HS-27A (cell line): ENCODE measurements at regions not wholly inside any gene's neighbourhood (a gene's known extent, or its start where the extent isn't known, plus 50 kb on each side); places are given as distances from the start of the nearest gene placed in this dataset.
"Not testable (repeated sequence)": the region's sequence is repeated elsewhere in the genome, so short reads cannot be mapped to it uniquely, and the experiment has no call there.

Experiments
- DNase-seq: peaks from one replicate; pipeline ENCODE4 v3.0.0-alpha.2; 2012; ENCODE audit warnings: low read depth, missing footprints

DNA sequence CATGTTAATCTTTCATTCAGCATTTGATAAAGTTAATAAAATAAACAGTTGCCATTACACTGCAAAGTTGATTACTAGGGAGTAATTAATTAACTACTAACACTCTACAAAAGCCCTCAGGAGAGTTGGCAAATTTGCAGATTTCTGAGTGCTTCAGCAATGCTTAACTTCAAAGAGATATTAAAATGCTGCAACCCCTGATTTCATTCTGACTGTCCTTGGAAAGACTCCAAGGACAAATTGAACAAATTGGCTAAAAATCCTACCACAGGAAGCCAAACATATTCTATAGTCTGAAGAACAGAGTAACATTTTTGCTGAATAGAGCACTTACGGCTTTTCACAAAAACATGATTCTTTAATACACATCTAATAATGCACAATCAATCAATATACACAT is 1543.0 kb downstream of the SLITRK5 start:
- no peak for DNase-seq

GRCh38 chr13:89215319-89215718 is 1544.1 kb downstream of the SLITRK5 start:
- not testable (repeated sequence) for DNase-seq

DNA sequence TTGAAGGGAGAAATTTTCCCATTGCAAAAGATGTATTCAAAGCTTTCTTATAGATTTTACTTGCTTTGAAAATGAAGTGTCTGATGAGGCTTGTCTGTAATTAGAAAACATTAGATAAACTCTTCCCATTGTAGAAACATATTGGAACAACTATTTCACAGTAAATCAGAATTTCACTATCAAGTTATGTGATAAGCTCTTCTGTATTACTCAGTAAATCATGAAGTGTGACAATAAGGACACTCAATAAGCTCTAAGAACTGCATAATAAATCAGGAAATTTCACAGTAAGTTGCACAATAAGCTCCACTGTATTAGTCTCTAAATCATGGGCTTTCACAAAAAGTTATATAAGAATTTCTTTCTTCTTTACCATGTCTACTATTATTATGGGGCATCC is 1546.6 kb downstream of the SLITRK5 start:
- DNase-seq = no peak

DNA sequence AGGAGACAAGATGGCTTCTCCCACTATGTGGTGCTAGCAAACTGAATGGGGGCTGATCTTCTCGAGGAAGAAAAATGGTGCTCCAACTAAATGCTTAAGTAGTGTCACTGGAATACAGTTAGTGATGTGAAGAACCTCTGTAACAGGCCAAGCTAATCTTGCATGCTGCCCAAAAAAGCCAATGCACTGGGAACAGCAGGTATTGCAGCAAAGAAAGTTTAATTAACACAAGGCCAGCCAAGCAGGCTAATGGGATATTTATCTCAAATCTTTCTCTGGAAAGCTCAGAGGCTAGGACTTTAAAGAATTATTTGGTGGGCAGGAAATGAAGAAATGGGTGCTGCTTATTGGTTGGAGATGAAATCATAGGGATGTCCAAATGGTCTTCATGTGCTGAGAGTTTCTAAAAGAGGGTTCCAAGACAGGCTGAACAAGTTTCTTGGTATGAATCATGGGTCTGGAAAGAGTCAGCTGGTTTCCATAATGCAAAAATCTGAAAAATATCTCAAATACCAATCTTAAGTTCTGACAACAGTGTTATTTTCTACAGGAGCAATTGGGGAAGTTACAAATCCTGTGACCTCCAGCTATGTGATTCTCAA is 1550.5 kb downstream of the SLITRK5 start:
- no peak for DNase-seq

GRCh38 chr13:89227356-89227755 is 1556.2 kb downstream of the SLITRK5 start:
- DNase-seq = no peak

GRCh38 chr13:89238496-89238895 is 1567.3 kb downstream of the SLITRK5 start:
- DNase-seq = no peak

DNA sequence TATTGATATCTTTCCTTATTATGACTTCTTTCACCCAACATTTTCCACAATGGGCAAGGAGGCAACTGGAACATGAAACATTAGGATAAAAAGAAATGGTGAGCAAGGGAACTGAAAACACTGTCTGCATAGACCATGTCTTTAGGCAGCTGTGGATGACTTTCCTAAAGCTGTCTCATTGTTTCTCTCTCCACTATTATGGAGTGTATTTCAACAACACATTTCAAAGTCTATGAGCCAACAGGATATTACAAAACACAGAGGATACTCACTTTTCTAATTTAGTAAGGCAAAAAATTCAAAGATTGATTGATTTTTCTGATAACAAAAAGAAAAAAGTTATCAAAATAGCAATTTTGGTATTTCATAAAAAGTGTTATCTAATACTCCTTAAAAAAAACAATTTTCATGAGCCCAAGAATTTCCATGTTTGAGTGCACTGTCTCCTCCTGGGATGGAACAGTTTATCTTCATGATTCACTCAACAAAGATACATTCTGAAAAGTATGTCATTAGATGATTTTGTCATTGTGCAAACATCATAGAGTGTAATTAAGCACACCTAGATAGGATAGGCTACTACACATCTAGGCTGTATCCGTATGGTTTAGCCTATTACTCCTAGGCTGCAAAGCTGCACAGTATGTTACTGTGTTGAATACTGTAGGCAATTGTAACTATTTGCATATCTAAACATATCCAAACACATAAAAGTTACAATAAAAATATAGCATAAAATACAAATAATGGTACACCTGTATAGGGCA is 1568.4 kb downstream of the SLITRK5 start:
- DNase-seq = no peak

DNA sequence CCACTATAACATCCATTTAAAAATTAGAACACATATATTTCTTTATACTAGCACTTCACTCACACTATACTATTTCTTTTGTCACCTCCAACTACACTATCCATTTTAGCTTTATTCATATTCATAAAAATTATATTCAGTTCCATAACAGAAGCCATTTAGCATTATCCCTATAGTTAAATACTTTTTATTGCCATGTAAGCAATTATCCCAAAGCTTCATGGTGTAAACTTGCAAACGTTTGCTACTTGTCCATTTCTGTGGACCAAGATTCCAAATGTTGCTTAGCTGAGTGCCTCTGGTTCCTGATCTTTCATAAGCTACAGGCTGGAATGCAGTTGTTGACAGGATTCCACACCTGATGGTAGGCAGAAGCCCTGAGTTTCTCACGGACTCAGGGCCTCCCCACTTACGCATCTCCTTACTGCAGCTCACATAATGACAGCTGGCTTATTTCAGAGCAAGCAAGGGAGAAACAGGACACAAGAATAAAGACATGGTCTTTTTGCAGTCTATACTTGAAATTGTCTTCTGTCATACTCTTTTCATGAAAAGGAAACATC is 1584.8 kb downstream of the SLITRK5 start:
- no peak for DNase-seq

- DNase-seq = no peak
Observed at GRCh38 chr13:89267734-89268133, 1596.6 kb downstream of the SLITRK5 start.

GRCh38 chr13:89269737-89270136 is 1598.6 kb downstream of the SLITRK5 start:
- DNase-seq = no peak

GRCh38 chr13:89270736-89271135 is 1599.6 kb downstream of the SLITRK5 start:
- no peak for DNase-seq

DNA sequence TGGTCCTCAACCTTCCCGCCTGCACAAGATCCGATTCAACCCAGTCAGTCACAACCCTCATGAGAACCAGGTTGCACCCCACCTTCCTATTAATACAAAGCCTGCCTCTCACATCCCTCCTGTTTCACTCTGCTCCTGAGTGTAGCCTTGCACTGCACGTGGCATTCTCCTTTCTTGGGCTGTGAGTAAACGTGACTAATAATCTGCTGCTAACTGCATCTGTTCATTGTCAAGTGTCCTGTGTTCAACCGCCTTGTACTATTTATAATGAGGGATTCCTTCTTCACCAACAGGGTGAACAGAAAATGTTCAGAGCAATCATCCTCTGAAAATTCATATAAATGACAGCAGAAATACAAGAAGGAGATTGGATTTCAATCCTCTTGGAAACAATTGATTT is 1608.2 kb downstream of the SLITRK5 start:
- DNase-seq = no peak

GRCh38 chr13:89281331-89281730 is 1610.2 kb downstream of the SLITRK5 start:
- DNase-seq = no peak

DNA sequence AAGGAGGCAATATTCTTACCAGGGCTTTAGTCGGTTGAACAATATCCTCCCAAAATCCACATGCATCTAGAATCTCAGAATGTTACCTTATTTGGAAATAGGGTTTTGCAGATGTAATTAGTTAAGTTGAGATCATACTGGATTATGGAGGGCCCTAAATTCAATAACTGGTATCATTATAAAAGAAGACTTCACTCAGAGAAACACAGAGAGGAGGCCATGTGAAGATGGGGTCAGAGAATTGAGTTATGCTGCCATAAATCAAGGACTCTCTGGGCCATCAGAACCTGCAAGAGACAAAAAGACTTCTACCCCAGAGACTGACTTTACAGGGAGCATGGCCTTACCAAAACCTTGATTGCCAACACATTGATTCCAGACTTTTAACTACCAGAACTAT is 1611.1 kb downstream of the SLITRK5 start:
- DNase-seq = no peak

DNA sequence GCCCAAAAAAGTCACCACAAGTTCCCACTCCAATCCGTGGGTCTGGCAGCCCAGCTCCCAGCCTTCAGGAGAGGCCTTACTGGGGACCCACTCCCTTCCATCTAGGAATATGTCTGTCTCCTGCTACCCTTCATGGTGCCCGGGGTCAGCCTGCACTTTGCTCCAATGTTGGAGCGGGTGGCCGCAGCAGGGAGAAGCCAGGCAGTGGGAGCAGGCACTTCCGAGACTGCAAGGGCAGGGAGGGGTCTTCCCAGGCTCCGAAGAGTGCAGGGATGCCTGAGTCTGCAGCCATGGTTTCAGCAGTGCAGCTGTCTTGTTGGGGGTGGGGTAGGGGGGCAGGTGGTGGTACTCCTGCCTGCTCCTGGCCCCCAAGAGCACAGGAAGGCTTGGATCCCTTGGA is 1616.2 kb downstream of the SLITRK5 start:
- no peak for DNase-seq

DNA sequence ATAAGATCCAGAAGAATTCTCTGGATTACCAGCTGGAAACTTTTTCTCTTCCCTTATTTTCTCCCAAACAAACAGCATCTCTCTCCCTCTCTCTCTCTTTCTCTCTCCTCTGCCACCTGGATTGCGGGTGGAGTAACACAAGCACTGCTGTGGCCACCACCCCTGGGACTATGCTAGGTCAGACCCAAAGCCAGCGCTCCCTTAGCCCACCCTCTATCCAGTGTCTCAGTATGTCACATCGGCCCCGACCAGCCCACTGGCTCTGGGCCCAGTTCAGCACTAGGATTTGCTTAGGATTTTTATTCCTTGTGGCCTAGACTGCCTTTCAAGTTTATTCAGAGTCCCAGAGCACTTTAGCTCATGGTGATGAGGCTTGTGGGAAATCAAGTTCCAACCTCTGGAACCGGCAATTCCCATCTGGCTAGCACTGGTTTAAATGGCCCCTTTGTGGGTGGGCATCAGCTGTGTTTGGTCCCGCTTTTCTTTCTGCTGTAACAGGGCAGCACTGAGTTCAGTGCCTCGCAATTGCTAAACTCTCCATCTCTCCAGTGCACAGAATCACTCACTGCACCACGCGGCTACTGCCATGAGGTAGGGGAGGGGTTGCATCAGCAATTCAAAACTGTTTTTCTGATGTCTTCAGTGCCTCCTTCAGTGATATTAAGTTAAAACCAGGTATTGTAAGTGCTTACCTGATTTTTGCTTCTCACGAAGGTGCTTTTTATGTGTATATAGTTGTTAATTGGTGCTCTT is 1623.1 kb downstream of the SLITRK5 start:
- no peak for DNase-seq

DNA sequence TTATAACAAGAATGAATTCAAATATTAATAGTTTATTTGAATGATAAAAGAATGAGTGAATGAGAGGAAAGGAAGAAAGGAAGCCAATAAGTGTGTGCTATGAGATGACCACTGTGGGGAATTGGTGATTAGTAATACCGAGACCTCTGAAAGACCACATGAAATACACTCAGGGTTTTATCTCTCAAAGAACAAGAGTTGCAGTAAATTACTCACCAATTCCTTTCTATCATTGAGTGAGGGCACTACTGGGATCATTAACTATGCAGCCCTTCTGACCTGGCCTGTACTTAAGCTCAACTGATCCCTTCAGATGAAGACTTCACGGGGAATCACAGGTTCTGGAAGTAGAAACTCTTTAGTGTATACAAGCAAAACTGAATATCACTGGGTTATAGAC is 1636.1 kb downstream of the SLITRK5 start:
- DNase-seq = no peak

DNA sequence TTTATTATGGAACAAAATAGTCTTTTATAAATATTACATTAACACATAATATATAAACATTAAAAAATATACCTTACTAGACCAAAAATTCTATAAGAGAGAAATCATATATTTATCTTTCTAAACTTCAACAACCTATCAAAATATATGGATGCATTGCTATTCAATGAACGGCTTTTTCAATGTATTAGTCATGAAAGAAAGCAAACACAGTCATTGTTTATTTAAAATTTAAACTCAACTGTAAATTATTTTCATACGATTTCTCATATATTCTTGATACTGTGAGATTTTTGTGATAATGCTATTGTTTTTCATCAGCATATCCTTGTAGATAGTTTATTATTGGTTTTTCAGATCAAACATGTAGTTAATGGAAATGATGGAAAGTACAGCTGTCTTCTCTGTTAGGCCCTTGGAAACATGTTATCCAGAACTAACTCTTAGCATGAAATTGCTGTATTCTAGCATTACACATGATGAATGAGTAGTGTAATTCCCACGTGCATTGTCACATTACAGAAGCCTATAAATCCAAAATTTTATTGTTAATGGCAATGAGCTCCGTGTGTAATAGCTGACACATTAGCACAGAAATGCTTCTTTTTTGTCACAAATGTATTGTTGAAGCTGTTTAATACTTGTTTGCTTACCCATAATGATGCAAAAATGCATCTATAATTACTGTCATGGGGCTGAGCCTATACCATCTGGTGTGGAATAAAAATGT is 1639.9 kb downstream of the SLITRK5 start:
- DNase-seq = no peak

- DNase-seq = no peak
Observed at GRCh38 chr13:89315287-89315686, 1644.1 kb downstream of the SLITRK5 start.

DNA sequence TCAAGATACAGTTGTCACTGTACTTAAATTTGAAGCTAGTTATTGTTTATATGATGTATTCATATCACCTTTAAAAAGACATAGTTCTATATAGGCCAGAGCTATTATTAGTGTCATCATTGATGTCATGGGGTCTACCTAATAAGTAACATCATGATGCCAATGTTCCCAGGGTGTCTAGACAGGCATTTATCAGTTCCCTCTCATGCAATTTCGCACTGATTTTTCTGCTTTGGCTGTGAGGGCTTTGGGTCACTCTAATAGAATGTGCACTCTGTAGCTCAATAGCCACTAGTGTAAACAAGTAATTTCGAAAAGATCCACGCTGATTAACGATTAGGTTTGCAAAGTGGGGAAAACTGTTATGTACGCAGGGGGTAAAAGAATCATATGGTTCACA is 1651.3 kb downstream of the SLITRK5 start:
- DNase-seq = no peak

DNA sequence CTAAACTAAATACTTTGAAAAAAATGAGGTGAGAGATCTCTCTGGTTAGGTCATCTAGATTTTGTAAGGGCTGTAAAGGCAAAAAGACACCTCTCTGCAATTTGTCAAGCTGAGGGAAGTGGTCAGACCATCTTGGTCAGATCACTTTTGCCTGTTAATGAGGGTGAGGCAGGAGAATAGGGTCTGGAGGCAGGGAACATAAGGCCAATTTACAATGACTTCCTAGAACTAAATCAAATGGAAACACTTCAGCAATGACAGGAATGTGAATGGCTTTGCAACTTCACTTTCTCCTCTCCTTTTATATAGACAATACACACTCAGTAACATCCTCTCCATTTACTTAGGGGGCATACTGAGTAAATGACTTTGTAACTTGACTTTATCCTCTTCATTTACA is 1653.4 kb downstream of the SLITRK5 start:
- DNase-seq = no peak

GRCh38 chr13:89343165-89343564 is 1672.0 kb downstream of the SLITRK5 start:
- no peak for DNase-seq
